HepG2 (cell line): ENCODE measurements at regions not wholly inside any gene's neighbourhood (a gene's known extent, or its start where the extent isn't known, plus 50 kb on each side); places are given as distances from the start of the nearest gene placed in this dataset.

Experiments used
- ATAC-seq: fragments of 200-7000 bp; cut with Tn5 transposase; 3 replicates; pipeline ENCODE4 v1.9.1; 2020; ENCODE audit warnings: mild to moderate bottlenecking, moderate library complexity
- BruUV-seq: library from RNA; stranded (reverse); fragments of 400-500 nt; replicated peaks from 2 replicates; lab custom pipeline; 2021; lab: Mats Ljungman, UMichigan
- CTCF ChIA-PET: fragments of 300-600 bp; formaldehyde crosslinking; extraction: SDS; loops from one replicate; lab custom pipeline; 2021; ENCODE audit warnings: low total read pairs, inconsistent platforms, low intra/inter-chr PET ratio; lab: Yijun Ruan, JAX
- POLR2A ChIA-PET: fragments of 350-600 bp; sonication (Branson Sonifier 250); formaldehyde crosslinking; loops from one replicate; lab custom pipeline; 2020; ENCODE audit warnings: antibody characterized with exemption, inconsistent platforms; lab: Yijun Ruan, JAX
- DNase-seq: peaks from one replicate; pipeline ENCODE4 v3.0.0-alpha.2; 2015; ENCODE audit warnings: low spot score
- FAIRE-seq: peaks from 3 replicates; lab custom pipeline; 2011; peaks lifted over from hg19 to GRCh38; lab: Jason Lieb, UNC
- H2AFZ ChIP-seq: one replicate; pipeline ENCODE4 v1.6.1; 2011; ENCODE audit warnings: low read length, inconsistent platforms
- H3K27ac ChIP-seq: fragments of 300-600 bp; 3 replicates; pipeline ENCODE4 v1.8.0; 2011; ENCODE audit warnings: mixed run types, mild to moderate bottlenecking, mixed read lengths, low read length, inconsistent platforms; ENCODE audit not compliant: insufficient read depth; ENCODE audit errors: extremely low read length
- H3K27me3 ChIP-seq, 2 experiments: fragments of 200-600 bp in 1 of 2; 2 replicates in 1 of 2; 3 replicates in 1 of 2; pipeline versions ENCODE4 v1.6.0 to v1.8.0; 2011; ENCODE audit warnings: low read length in 2 of 2, mild to moderate bottlenecking in 2 of 2, moderate library complexity in 2 of 2, inconsistent platforms in 1 of 2; ENCODE audit not compliant: insufficient read depth in 2 of 2, control insufficient read depth in 1 of 2
- H3K36me3 ChIP-seq, 2 experiments: fragments of 200-600 bp in 1 of 2; replicated peaks in 1 of 2; 2 replicates in 1 of 2; 3 replicates in 1 of 2; pipeline versions ENCODE4 v1.5.1 to v1.8.0; 2011; ENCODE audit warnings: low read length in 2 of 2, inconsistent platforms in 1 of 2; ENCODE audit not compliant: insufficient read depth in 2 of 2, control insufficient read depth in 1 of 2
- H3K4me1 ChIP-seq: 2 replicates; pipeline ENCODE4 v1.5.1; 2012; ENCODE audit warnings: low read length, inconsistent platforms; ENCODE audit not compliant: insufficient read depth
- H3K4me2 ChIP-seq: 2 replicates; pipeline ENCODE4 v1.6.0; 2011; ENCODE audit warnings: low read depth, low read length, inconsistent platforms
- H3K4me3 ChIP-seq, 3 experiments: fragments of 200-600 bp in 1 of 3; sonication (generic), shearing (Covaris generic) in 1 of 3; replicated peaks in 1 of 3; 2 replicates each; pipeline ENCODE4 v1.5.1; 2011 to 2016; ENCODE audit warnings: low read length in 3 of 3, inconsistent platforms in 2 of 3, low read depth in 2 of 3, mild to moderate bottlenecking in 2 of 3, control low read depth in 1 of 3, mixed read lengths in 1 of 3; ENCODE audit not compliant: insufficient read depth in 1 of 3
- H3K79me2 ChIP-seq: one replicate; pipeline ENCODE4 v1.6.1; 2011; ENCODE audit warnings: low read length, inconsistent platforms; ENCODE audit not compliant: insufficient read depth
- H3K9ac ChIP-seq: 2 replicates; pipeline ENCODE4 v1.6.0; 2011; ENCODE audit warnings: mild to moderate bottlenecking, low read depth, low read length, inconsistent platforms; ENCODE audit not compliant: insufficient read depth
- H3K9me3 ChIP-seq: 2 replicates; pipeline ENCODE4 v1.5.1; 2012; ENCODE audit warnings: mild to moderate bottlenecking, low read length
- H4K20me1 ChIP-seq: 2 replicates; pipeline ENCODE4 v1.6.0; 2011; ENCODE audit warnings: inconsistent platforms, mild to moderate bottlenecking, low read length, moderate library complexity; ENCODE audit not compliant: insufficient read depth
- DMTF1 ChIP-seq: sonication (generic); formaldehyde crosslinking; IDR thresholded peaks from 2 replicates; pipeline ENCODE4 v1.4.0; 2020; ENCODE audit warnings: mild to moderate bottlenecking, missing genetic modification reagents
- HNF4A ChIP-seq: sonication (generic); formaldehyde crosslinking; IDR thresholded peaks from 2 replicates; pipeline ENCODE4 v1.4.0; 2020; ENCODE audit warnings: missing genetic modification reagents
- MED13 ChIP-seq: sonication (generic); formaldehyde crosslinking; IDR thresholded peaks from 2 replicates; pipeline ENCODE4 v1.5.0; 2020; ENCODE audit warnings: missing genetic modification reagents
- NFAT5 ChIP-seq: sonication (generic); formaldehyde crosslinking; IDR thresholded peaks from 2 replicates; pipeline ENCODE4 v1.4.0; 2020; ENCODE audit warnings: missing genetic modification reagents
- RNF2 ChIP-seq: fragments of 450-650 bp; conservative IDR thresholded peaks from 2 replicates; pipeline ENCODE4 v1.6.1; 2016; ENCODE audit warnings: low read depth
- ZBTB7A ChIP-seq: sonication (generic); formaldehyde crosslinking; IDR thresholded peaks from 2 replicates; pipeline ENCODE4 v1.8.0; 2022; ENCODE audit warnings: mild to moderate bottlenecking, missing genetic modification reagents
- ZC3H13 ChIP-seq: sonication (generic); formaldehyde crosslinking; IDR thresholded peaks from 2 replicates; pipeline ENCODE4 v1.8.1; 2023; ENCODE audit warnings: mild to moderate bottlenecking, missing genetic modification reagents, moderate library complexity
- ZFP37 ChIP-seq: sonication (generic); formaldehyde crosslinking; IDR thresholded peaks from 2 replicates; pipeline ENCODE4 v1.4.0; 2020; ENCODE audit warnings: missing genetic modification reagents, borderline replicate concordance
- ZNF75D ChIP-seq: sonication (generic); formaldehyde crosslinking; IDR thresholded peaks from 2 replicates; pipeline ENCODE4 v1.8.1; 2023; ENCODE audit warnings: missing genetic modification reagents, mild to moderate bottlenecking, borderline replicate concordance
- WGBS: methylation state at CpG from one replicate; pipeline ENCODE4 v1.1.6; 2017; ENCODE audit warnings: low lambda C conversion rate; 5-methylcytosine and 5-hydroxymethylcytosine counted together
- in situ Hi-C: cut with HindIII; loops from 2 replicates; pipeline ENCODE4 v1.10.0; 2017; ENCODE audit warnings: low pct_unique_long_range_greater_than_20kb; ENCODE audit not compliant: extremely low pct_ligation_motif_present
- intact Hi-C: fragments of 100-400 bp; cut with micrococcal nuclease; formaldehyde crosslinking; loops from one replicate; pipeline ENCODE4 v1.10.0; 2022; ENCODE audit not compliant: unreplicated experiment

- no peak overlapping the region for H2AFZ ChIP-seq
- no TSS peak for BruUV-seq
Measured at GRCh38 chr2:122480501-122481243, 725.2 kb downstream of the TSN start.

More at GRCh38 chr2:122480501-122481243, 725.2 kb downstream of the TSN start:
- intact Hi-C loops (no loop called here), in situ Hi-C loops (no loop called here)
- WGBS: 2% methylated on average over 6 of the region's 6 CpGs
- no peak overlapping the region for H3K27ac ChIP-seq
- H3K36me3 ChIP-seq: no peaks in the 10 kb centered on the region
- no peak for FAIRE-seq
- no peak for DNase-seq
- H4K20me1 ChIP-seq: no peaks in the 10 kb centered on the region
- H3K9me3 ChIP-seq: no peaks in the 10 kb centered on the region
- H3K4me1 ChIP-seq: no peaks in the 10 kb centered on the region
- H3K4me3 ChIP-seq: no peak overlapping the region
- no peak overlapping the region for H3K4me2 ChIP-seq
- TF ChIP-seq HNF4A (CRISPR knock-in tag): no peak
- TF ChIP-seq DMTF1: no peak
- TF ChIP-seq MED13: no peak
- TF ChIP-seq ZBTB7A (CRISPR knock-in tag): no peak
- no peak for TF ChIP-seq ZNF75D (CRISPR knock-in tag)
- no peak for TF ChIP-seq ZFP37 (CRISPR knock-in tag)
- TF ChIP-seq RNF2: no peak
- TF ChIP-seq ZC3H13: no peak
- no peak for TF ChIP-seq NFAT5 (CRISPR knock-in tag)
- POLR2A ChIA-PET: no interaction called here
- CTCF ChIA-PET: no interaction called here
- ATAC-seq: no peak
- no peaks in the 10 kb centered on the region for H3K27me3 ChIP-seq
- no peak overlapping the region for H3K9ac ChIP-seq
- no peaks in the 10 kb centered on the region for H3K79me2 ChIP-seq
